Activated gamma-delta T cell (primary cell): ENCODE measurements at regions not wholly inside any gene's neighbourhood (a gene's known extent, or its start where the extent isn't known, plus 50 kb on each side); places are given as distances from the start of the nearest gene placed in this dataset.

ENCODE experiments used
- DNase-seq: peaks from one replicate; lab custom pipeline; 2025; lab: John Stamatoyannopoulos, UW

- no peak for DNase-seq
Observed at GRCh38 chr3:56985460-56985859, 75.0 kb upstream of the SPATA12 start.

GRCh38 chr3:56983427-56983826 is 77.0 kb upstream of the SPATA12 start:
- no peak for DNase-seq

GRCh38 chr3:56981445-56982230 is 78.8 kb upstream of the SPATA12 start:
- DNase-seq: no peak

GRCh38 chr3:56980798-56981390 is 79.6 kb upstream of the SPATA12 start:
- no peak for DNase-seq

GRCh38 chr3:56980243-56980642 is 80.2 kb upstream of the SPATA12 start:
- DNase-seq: no peak

GRCh38 chr3:56979791-56980190 is 80.7 kb upstream of the SPATA12 start:
- DNase-seq: no peak

- DNase-seq: no peak
Observed at GRCh38 chr3:56977561-56977889, 82.9 kb upstream of the SPATA12 start.

GRCh38 chr3:56976651-56977560 is 83.6 kb upstream of the SPATA12 start:
- DNase-seq: no peak

GRCh38 chr3:56975567-56975966 is 84.9 kb upstream of the SPATA12 start:
- DNase-seq: no peak

- no peak for DNase-seq
Observed at GRCh38 chr3:56974247-56974930, 86.1 kb upstream of the SPATA12 start.

GRCh38 chr3:56971816-56972215 is 88.6 kb upstream of the SPATA12 start:
- no peak for DNase-seq

- DNase-seq: no peak
Observed at GRCh38 chr3:56971261-56971660, 89.2 kb upstream of the SPATA12 start.

- no peak for DNase-seq
Observed at GRCh38 chr3:56970461-56970879, 90.0 kb upstream of the SPATA12 start.

- no peak for DNase-seq
Observed at GRCh38 chr3:56969851-56970250, 90.6 kb upstream of the SPATA12 start.

GRCh38 chr3:56966509-56966908 is 94.0 kb upstream of the SPATA12 start:
- DNase-seq: no peak

- no peak for DNase-seq
Observed at GRCh38 chr3:56966104-56966503, 94.4 kb upstream of the SPATA12 start.

- no peak for DNase-seq
Observed at GRCh38 chr3:56962922-56963321, 97.5 kb upstream of the SPATA12 start.

- DNase-seq: no peak
Observed at GRCh38 chr3:56962206-56962605, 98.3 kb upstream of the SPATA12 start.

- DNase-seq: no peak
Observed at GRCh38 chr3:56960234-56960917, 100.1 kb upstream of the SPATA12 start.

- DNase-seq: no peak
Observed at GRCh38 chr3:56958879-56959278, 101.6 kb upstream of the SPATA12 start.

GRCh38 chr3:56957522-56957921 is 102.9 kb upstream of the SPATA12 start:
- DNase-seq: no peak

- DNase-seq: no peak
Observed at GRCh38 chr3:56956906-56957305, 103.6 kb upstream of the SPATA12 start.
